ENCODE measurements at regions not wholly inside any gene's neighbourhood (a gene's known extent, or its start where the extent isn't known, plus 50 kb on each side); places are given as distances from the start of the nearest gene placed in this dataset.

GRCh38 chr5:57855831-57856230, 373.2 kb upstream of the ACTBL2 start:
- no peaks in the 10 kb centered on the region for H3K9me3 ChIP-seq
- H3K4me3 ChIP-seq: no peak overlapping the region
- H3K36me3 ChIP-seq: no peaks in the 10 kb centered on the region
- H3K4me1 ChIP-seq: no peaks in the 10 kb centered on the region
- no peak for DNase-seq (ENCODE audit: low spot score in 2 of 2)
- no peak overlapping the region for H3K27ac ChIP-seq
- no peak for TF ChIP-seq CTCF (IDR thresholded peaks at IDR 0.05)
- intact Hi-C loops (cut with DNase I): no loop called here
- H3K27me3 ChIP-seq: no peaks in the 10 kb centered on the region

GRCh38 chr5:57853929-57854697, 371.5 kb upstream of the ACTBL2 start:
- no peaks in the 10 kb centered on the region for H3K9me3 ChIP-seq
- H3K4me3 ChIP-seq: no peak overlapping the region
- H3K27me3 ChIP-seq: no peaks in the 10 kb centered on the region
- H3K4me1 ChIP-seq: no peaks in the 10 kb centered on the region
- H3K27ac ChIP-seq: no peak overlapping the region
- no peak for DNase-seq (ENCODE audit: low spot score in 2 of 2)
- no peaks in the 10 kb centered on the region for H3K36me3 ChIP-seq
- no peak for TF ChIP-seq CTCF (IDR thresholded peaks at IDR 0.05)
- intact Hi-C loops (cut with DNase I): no loop called here

- H3K9me3 ChIP-seq: no peaks in the 10 kb centered on the region
Observed at GRCh38 chr5:57850109-57850508, 367.5 kb upstream of the ACTBL2 start.

GRCh38 chr5:57845025-57845424, 362.4 kb upstream of the ACTBL2 start:
- Histone ChIP-seq H3K4me1 (peaks cover 0 to 6% of the 10 kb centered on the region in 2 donors), H3K27me3 (no peaks in the 10 kb centered on the region), H3K9me3 (no peaks in the 10 kb centered on the region), H3K4me3 (no peak overlapping the region), H3K36me3 (no peaks in the 10 kb centered on the region), H3K27ac (no peak overlapping the region)
- TF ChIP-seq CTCF (IDR thresholded peaks at IDR 0.05): no peak
- intact Hi-C loops (cut with DNase I): no loop called here
- no peak for DNase-seq (ENCODE audit: low spot score in 2 of 2)

More at GRCh38 chr5:57850109-57850508, 367.5 kb upstream of the ACTBL2 start:
- Histone ChIP-seq H3K4me3 (no peak overlapping the region), H3K27ac (no peak overlapping the region), H3K27me3 (no peaks in the 10 kb centered on the region), H3K4me1 (no peaks in the 10 kb centered on the region), H3K36me3 (no peaks in the 10 kb centered on the region)
- DNase-seq (ENCODE audit: low spot score in 2 of 2): no peak
- intact Hi-C loops (cut with DNase I): no loop called here
- no peak for TF ChIP-seq CTCF (IDR thresholded peaks at IDR 0.05)

GRCh38 chr5:57844410-57844809, 361.8 kb upstream of the ACTBL2 start:
- Histone ChIP-seq H3K4me3 (no peak overlapping the region), H3K27me3 (no peaks in the 10 kb centered on the region), H3K36me3 (no peaks in the 10 kb centered on the region), H3K9me3 (no peaks in the 10 kb centered on the region), H3K27ac (no peak overlapping the region), H3K4me1 (peaks cover 0 to 6% of the 10 kb centered on the region in 2 donors)
- no peak for TF ChIP-seq CTCF (IDR thresholded peaks at IDR 0.05)
- no peak for DNase-seq (ENCODE audit: low spot score in 2 of 2)
- intact Hi-C loops (cut with DNase I): no loop called here

GRCh38 chr5:57843059-57843367, 360.4 kb upstream of the ACTBL2 start:
- H3K4me1 ChIP-seq: peaks cover 0 to 6% of the 10 kb centered on the region in 2 donors
- TF ChIP-seq CTCF (IDR thresholded peaks at IDR 0.05): no peak
- intact Hi-C loops (cut with DNase I): no loop called here
- H3K27me3 ChIP-seq: no peaks in the 10 kb centered on the region
- no peak overlapping the region for H3K4me3 ChIP-seq
- H3K36me3 ChIP-seq: no peaks in the 10 kb centered on the region
- DNase-seq (ENCODE audit: low spot score in 2 of 2): no peak
- no peaks in the 10 kb centered on the region for H3K9me3 ChIP-seq
- no peak overlapping the region for H3K27ac ChIP-seq
